ENCODE measurements at regions not wholly inside any gene's neighbourhood (a gene's known extent, or its start where the extent isn't known, plus 50 kb on each side); places are given as distances from the start of the nearest gene placed in this dataset.
"Not testable (repeated sequence)": the region's sequence is repeated elsewhere in the genome, so short reads cannot be mapped to it uniquely, and the experiment has no call there.

DNA sequence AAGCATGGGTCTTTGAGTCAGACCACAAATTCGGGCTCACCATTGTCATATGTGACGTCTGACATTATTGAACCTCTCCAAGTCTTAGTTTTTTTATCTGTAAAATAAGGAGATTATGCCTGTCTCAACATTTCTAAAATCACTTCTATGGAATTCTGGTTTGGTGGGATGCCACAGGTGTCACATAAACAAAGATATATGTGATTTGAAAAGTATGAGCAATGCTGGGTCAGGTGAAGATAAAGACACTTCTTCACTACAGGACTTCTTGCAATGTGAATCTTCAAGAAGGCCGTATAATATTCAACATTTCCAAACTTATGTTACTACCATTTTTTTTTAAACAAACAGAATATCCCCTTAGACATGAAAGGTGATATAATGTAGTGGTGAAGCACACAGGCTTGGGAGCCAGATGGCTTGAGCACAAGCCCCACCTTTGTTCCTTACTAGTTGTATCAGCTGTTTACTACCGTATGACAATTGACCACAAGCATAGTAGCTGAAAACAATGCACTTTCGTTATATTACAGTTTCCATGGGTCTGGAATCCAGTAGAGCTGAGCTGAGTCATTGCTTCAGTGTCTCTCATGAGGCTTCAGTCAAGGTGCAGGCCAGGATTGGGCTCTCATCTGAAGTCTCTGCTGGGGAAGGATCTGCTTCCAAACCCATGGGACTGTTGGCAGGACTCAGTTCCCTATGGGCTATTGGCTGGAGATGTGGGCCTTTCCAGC, 87.7 kb downstream of the UTP18 start:
- no peak for DNase-seq

DNA sequence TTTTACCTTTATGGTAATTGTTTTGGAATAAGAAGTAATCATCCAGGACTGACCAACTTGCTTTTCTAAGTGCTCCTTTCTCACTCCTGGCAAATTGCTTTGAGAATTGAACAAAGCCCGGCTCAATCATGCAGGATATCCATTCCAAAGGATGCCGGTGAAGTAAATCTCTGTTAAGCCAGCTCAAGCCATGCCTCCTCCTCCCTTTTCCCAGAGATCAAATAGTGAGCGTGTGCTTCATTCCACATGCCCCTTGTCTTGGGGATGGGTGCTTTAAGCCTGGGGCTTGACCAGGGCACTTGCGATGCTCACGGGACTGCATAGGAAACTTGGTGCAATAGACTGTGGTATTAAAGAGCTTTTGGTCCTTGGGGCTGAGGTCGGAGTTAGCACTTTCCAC, 90.7 kb downstream of the UTP18 start:
- no peak for DNase-seq

DNA sequence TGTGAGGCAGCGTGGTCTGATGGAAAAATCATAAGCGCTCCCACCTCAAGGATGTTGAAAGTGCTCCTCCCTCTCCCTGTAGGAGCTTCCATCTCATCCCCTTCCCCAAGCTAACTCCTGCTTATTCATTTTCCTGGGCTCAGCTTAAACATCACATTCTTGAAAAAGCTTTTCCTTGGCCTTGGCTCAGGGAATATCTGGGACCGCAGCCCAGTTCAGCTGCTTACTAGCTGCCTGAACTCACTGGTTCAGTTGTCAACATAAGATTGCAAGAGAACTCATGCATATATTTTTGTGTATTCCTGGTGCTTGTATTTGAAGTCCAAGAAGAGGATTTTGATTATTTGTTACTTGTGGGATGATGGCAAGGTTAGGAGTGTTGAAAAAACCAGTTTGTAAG, 91.5 kb downstream of the UTP18 start:
- no peak for DNase-seq

DNA sequence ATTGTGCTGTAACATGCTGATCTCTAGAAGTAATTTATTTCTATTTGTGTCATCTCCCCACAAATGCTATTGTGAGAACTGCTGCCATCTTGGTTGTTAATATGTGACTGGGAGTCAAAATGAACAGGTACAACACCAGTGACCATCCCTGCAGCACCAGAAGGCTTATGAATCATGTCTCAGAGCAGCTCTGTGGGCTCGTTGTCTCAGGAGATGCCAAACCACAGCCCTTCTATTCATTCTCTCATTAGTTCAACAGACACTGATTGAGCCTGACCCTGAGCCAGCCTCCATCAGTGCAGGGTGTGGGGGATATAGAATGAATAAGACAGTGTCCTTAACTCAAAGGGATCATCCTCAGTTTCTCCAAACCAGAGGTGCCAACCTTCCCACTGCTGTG, 92.5 kb downstream of the UTP18 start:
- no peak for DNase-seq

DNA sequence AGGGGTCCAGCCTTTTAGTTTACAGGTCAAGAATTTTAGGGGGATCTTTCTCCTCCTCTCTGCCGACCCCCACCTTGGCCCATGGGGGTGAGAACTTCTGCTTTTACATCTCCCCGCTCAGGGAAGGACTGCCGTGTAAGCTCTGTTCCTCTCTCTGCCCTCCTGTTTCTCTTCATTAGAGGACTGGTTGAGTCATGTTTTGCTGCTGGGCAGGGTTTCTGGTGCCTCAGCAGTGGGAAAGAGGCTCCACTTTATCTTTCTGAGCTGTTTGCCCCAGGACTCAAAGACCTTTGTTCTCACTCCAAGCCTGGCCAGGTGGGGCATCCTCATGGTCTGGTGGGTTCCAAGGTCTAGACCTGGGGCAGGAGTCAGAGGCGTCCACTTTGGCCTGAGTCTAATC, 93.0 kb downstream of the UTP18 start:
- no peak for DNase-seq

DNA sequence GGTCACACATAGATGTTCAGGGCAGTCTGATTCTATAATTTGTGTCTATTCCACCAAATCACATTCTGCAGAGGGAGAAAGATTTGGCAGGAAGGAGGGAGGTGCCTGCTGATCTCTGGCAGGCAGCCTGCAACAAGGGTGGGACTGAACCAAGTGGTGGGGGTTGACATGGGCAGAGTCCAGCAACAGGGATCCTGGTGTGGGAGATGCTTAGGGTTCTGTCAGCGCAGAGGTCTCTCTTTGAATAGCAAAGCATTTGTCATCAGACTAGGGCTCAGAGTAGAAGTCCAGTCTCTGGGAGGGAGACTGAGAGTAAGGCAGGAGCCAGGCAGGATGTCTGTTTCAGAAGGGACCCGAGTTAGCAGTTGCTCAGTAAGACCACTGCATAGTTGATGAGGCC, 94.6 kb downstream of the UTP18 start:
- peak; percentile 34 for DNase-seq

DNA sequence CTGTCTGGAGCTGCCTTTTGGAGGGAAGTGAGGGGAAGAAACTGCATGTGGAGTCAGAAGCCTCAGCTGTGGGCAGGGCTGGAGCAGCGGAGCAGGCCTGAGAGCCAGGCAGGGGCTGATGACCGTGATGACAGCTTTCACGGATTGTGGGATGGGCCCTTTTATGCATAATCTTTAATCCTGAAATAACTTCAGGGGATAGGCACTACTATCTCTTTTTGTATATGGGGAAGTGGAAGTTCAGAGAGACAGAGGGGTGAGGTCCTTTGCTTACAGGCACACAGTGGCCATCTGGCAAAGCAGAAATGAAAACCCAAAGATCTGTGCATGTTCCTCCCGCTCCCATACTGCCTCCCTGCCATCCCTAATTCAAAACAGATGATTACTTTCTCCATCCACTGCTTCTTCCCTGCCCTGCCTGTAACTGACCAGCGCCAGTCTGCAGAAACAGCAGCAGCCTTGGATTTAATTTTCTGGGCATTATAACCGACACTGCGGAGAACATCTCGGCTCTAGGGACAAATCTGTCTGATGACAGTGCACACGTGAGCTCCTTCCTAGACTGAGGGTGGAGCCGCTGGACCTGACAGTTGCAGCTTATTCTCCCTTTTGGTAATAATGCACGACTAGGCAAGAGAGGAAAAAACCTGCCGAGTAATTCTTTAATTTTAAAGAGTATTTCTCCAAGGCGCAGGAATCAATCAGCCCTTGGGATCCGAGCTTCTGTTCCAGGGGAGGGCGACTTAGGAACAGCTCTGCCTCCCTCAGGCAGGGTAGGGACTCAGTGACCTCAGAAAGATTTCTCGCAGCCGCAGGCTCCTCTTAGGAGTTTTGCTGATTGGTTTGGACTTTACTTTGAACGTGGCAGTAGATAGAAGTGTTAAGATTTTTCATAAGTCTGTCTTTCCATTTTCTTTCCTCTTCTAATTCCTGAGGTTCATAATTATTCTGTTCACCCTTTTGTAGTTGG, 95.4 kb downstream of the UTP18 start:
- DNase-seq, result peak; percentile 5

DNA sequence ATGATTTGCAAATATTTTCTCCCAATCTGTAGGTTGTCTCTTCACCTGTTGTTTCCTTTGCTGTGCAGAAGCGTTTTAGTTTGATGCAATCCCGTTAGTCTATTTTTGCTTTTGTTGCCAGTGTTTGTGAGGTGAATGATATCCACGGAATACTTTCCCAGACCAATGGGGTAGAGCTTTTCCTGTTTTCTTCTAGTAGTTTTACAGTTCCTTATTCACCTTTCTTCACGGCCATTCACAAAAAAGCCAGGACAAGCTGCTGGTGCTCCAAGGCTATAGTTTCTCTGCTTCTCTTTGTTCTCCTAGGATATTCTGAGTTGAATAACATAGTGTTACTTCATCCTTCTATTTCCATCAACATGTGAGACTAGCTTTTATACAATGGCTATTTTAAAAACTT, 98.7 kb downstream of the UTP18 start:
- no peak for DNase-seq

DNA sequence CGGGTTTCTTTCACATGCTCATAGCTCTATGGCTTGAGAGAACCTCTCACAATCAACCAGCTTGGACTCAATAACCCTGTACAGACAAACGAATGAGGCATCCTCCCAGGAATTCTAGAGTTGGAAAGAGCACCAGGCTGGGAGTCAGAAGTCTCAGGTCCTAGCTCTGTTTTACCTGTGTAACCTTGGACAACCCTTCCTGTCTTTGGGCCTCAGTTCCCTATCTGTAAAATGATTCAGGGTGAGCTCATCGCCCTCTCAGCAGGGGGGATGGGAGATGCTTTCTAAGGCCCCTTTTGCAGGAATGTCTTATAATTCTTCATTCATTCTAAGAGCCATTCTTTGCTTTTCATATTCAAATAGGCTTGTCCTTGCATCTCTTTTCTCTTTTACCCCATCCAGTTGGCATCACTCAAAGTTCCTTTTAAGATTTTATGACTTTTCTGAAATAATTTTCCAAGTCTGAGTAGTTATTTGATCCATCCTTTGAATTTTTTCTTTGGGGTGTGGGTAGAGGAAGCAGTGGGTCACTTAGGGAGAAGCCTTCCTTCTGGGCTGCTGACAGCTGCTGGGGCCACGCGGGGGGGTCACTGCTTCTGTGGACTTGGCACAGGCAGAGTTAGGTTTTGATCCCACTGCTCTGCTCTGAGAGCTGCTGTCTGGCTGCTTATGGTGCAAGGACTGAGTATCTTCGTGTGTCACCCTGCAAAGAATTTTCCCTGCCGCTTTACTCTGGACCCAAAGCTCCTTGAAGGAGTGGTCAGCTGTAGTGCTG, 102.7 kb downstream of the UTP18 start:
- DNase-seq, result no peak

DNA sequence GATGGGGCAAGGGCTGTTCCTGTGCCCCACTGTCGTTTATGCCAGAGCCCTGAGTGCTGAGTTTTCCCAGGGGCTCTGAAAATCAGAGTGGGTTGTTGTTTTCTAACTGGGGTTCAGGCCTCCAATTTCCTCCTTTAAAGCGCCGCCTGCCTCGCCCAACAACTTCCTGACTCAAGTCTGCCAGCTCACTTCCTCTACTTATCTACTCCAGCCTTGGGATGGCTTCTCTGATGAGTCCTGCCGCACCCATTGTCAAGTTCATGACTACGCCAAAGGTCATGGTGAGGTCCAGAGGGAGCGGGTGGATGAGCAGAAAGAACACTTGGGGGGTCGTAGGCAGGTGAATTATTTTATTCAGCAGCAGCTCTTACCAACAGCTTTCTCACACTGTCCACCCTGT, 104.7 kb downstream of the UTP18 start:
- no peak for DNase-seq

DNA sequence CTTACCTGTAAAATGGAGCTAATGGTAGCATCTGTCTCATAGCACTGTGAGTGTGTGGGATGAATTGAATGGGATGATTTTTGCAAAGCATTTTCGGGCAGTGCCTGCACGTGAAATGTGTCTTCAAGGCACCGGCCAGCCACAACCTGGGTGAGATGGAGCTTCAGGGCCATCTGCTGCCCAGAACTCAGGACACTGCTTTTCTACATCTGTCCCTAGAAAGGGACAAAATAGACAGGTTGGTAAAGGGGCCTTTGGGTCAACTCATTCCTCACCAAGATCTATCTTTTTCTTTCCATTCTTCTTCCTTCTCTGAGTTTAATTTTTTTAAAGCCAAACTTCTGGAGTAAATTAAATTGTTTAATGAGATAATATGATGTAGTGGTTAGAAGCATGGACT, 106.5 kb downstream of the UTP18 start:
- DNase-seq, result no peak

DNA sequence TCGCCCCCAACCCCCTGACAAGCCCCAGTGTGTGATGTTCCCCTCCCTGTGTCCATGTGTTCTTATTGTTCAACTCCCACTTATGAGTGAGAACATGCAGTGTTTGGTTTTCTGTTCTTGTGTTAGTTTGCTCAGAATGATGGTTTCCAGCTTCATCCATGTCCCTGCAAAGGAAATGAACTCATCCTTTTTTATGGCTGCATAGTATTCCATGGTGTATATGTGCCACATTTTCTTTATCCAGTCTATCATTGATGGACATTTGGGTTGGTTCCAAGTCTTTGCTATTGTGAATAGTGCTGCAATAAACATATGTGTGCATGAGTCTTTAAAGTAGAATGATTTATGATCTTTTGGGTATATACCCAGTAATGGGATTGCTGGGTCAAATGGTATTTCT, 107.5 kb downstream of the UTP18 start:
- not testable (repeated sequence) for DNase-seq

DNA sequence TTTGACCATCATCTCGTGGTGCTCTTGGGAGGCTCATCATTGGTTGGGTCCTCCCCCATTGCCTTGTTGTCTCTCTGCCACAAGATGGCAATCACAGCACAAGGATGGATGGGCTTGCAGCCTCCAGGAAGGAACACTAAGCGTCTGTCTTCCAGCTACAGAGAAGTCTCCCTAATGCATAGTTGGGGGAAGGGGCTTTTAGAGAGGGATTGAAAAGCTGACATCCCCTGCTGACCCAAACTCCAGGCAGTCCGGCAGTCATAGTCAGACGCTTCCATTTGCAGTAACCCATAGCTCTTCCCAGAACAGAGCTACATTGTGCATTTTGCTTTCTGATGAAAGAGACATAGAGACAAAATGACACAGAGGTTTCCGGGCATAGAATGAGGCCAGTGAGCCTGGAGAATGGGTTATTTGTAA, 111.4 kb downstream of the UTP18 start:
- DNase-seq, result peak; percentile 50

DNA sequence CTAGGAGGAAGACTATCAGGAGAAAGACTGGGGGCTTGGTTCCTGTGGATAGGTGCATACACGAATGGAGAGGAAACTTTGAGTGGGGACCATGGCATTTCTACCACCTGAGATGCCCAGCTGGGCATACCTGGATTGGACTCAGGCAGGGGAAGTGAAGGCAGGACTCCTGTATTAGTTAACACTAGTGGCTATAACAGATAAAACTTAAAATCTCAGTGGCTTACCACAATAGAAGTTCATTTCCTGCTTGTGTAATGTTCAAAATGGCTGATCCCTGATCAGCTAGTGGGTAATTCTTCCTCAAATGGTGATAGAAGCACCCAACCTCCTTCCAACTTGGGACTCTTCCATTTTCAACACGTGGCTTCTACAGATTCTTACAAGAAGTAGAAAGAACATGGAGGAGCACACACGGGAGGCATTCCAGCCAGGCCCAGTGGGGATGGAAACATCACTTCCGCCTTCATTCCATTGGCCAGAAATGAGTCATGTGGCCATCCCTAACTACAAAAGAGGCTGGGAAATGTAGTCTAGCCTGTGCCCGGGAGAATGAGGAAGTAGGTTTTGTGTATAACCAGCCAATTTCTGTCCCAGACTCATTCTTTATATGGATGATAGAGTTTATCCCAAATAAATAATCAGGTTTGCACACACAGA, 112.1 kb downstream of the UTP18 start:
- peak; percentile 30 for DNase-seq

DNA sequence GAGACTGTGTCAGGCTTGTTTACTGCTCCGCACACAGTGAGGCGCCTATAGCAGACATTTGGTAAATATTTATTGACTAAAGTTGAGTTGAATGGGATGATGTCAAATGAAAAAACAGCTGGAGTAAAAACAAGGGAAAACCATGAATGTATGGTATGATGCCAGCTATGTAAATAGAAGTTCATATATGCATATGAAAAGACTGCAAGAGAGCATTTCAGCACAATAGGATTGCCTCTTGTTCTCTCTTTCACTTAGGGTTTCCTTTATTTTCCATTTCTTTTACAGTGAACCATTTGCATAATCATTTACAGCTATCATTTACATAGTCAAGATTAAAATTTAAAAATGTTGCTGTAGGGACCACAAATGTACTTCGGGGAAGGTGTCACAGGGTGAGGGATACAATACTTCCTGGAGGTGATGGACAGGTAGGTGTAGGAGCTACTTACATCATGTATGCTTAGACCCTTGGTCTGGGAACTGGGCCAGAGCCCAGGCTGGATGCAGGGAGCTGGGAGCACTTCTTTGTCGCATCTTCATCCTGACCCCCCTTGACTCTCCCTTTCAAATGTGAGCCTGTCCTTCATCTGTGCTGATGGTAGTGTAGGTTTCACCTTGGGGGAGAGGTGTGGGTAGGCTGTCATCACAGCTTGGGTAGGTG, 113.3 kb downstream of the UTP18 start:
- no peak for DNase-seq

DNA sequence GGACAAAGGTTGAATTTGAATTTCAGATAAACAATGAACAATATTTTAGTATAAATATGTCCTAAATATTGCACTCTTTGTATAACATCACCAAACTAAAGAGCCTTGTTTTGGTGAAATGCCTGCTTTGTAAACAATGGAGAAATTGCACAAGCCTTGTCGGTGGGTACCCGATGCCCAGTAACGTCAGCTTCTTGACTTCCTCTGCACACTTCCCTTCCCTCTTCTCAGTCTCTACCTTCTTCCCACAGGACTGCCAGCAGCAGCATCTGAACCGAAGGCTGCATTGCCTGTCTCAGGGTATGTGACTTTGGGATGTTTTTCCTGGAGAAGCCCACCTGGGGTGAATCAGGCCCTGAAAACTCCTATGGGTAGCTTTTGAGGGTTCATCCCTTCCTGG, 113.9 kb downstream of the UTP18 start:
- no peak for DNase-seq

DNA sequence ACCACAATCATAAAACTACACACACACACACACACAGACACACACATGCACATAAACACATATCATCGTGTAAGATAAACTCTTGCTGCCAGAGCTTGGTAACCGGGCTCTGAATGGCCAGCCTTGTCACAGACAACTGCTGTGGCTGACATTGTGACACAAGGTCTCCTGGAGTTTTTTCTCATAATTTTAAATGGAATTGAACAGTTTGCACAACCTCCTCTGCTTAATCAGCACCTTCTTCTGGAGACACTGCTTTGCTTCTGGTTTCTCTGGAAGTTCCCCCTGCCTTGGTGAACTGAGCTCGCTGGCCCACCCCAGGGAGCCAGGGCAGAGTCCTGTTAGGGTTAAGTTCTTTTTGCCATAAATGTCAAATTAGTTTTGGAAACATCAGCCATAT, 115.4 kb downstream of the UTP18 start:
- DNase-seq, result no peak

DNA sequence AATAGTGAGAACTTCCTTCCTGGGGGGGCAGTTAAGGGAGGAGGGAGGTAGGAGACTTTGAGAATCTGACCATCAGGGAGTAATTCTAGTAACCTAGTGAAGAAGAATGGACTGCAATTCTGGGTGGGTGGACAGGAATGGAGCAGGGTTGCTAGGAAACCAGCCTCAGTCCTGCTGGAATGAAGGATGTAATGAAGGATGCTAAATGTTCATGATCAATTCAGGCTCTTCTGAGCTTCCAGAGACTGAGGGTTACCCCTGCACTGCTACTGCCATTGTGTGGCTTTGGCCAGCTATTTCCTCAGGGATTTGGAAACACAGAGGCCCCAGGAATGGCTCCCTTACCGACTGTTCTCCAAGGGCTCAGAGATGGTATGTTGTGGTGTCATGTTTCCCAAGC, 116.4 kb downstream of the UTP18 start:
- no peak for DNase-seq

DNA sequence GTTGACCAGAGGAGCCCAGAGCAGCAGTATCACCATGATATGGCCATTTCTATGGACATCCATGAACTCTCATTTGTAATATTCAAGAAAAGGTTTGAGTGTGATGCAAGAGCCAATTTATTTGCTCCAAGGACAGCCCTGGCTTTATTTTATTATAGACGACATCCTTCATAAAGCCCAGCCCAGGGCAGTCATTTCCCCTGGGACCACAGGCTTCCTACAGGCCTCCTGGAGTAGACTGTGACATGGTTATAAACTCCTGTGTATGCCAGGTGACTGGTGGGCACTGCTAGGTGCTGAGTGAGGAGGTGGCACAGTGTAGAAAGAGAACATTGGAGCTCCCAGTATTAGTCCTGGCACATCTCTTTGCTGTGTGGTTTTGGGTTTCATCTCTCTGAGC, 120.9 kb downstream of the UTP18 start:
- no peak for DNase-seq

DNA sequence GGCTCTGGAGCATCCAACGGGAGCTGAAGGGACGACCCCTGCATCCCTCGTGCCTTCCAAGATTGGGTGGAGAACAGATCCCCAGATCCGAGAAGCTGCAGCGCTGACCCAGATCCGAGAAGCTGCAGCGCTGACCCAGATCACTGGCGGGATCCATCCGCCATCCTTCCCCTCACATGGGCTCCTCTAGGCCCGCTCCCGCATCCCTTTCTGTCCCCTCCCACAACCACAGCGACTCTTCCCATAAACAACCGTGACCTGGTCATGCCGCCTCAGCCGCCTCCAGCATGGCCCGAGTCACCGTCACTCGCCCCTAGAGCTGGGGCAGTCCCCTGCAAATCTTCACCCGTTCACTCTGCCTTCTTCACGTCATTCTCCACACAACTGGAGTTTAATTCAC, 124.9 kb downstream of the UTP18 start:
- DNase-seq, result no peak

DNA sequence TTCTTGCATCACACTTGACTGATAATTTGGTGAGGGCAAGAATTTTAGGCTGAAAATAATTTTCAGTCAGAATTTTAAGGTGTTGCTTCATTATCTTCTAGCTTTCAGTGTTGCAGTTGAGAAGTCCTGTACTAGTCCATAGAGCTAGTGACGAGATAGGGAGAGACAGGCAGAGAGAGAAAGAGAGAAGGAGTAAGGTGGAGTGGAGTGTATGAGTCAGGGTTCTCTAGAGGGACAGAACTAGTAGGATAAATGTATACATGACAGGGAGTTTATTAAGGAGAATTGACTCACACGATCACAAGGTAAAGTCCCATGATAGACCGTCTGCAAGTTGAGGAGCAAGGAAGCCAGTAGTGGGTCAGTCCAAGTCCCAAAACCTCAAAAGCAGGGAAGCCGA, 127.2 kb downstream of the UTP18 start:
- DNase-seq, result no peak

DNA sequence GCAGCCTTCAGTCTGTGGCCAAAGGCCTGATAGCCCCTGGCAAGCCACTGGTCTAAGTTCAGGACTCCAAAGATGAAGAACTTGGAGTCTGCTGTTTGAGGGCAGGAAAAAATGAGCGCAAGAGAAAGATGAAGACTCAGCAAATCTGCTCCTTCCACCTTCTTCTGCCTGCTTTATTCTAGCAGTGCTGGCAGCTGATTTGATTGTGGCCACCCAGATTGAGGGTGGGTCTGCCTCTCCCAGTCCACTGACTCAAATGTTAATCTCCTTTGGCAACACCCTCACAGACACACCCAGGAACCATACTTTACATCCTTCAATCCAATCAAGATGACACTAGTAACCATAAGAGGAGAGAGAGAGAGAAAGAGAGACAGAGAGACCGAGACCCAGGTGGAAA, 127.6 kb downstream of the UTP18 start:
- no peak for DNase-seq
